ENCODE measurements at regions not wholly inside any gene's neighbourhood (a gene's known extent, or its start where the extent isn't known, plus 50 kb on each side); places are given as distances from the start of the nearest gene placed in this dataset.

GRCh38 chr14:51472881-51473280 is 178.8 kb upstream of the FRMD6 start:
- no peak for TF ChIP-seq POLR2AphosphoS5 (IDR thresholded peaks at IDR 0.05; ENCODE audit: borderline replicate concordance, low read depth, low read length)
- no peak for TF ChIP-seq EZH2 (IDR thresholded peaks at IDR 0.05)
